ENCODE measurements at regions not wholly inside any gene's neighbourhood (a gene's known extent, or its start where the extent isn't known, plus 50 kb on each side); places are given as distances from the start of the nearest gene placed in this dataset.

DNA sequence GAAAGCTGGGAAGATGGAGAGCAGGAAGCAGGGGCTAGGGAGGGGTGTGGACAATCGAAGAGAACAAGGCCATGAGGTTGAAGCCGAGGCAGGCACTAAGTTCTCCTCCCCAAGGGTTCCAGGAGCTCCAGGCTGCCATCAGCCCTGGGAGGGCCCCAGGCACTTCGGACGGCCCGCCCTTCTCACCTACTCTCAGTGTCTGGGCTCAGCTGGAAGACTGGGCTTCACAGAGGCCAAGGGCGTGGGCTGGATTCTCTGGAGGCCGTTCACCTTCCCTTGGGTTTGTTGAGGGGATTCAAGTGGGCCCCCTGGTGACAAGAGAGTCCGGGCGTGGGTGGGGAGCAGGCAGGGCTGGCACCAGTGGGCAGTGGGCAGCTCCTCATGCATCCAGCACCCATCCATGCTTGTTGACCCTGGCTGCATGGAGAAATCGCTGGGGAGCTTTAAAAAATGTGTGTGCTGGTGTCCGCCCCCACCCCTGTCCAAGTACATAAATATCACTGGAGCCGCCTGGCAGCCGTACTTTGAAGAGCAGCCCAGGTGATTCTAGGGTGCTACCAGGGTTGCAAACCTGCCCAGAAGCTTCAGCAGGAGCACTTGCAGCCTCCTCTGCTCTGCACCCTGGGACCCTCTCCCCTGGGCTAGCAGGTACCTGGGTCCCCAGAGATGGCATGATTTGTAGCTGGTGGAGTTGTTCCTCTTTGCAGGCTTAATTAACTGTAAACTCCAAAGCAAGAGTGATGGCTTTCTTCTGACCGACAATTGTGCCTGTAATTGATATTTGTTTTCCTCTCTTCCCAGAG, 74.3 kb downstream of the RTL6 start:
- DNase-seq, result no peak

DNA sequence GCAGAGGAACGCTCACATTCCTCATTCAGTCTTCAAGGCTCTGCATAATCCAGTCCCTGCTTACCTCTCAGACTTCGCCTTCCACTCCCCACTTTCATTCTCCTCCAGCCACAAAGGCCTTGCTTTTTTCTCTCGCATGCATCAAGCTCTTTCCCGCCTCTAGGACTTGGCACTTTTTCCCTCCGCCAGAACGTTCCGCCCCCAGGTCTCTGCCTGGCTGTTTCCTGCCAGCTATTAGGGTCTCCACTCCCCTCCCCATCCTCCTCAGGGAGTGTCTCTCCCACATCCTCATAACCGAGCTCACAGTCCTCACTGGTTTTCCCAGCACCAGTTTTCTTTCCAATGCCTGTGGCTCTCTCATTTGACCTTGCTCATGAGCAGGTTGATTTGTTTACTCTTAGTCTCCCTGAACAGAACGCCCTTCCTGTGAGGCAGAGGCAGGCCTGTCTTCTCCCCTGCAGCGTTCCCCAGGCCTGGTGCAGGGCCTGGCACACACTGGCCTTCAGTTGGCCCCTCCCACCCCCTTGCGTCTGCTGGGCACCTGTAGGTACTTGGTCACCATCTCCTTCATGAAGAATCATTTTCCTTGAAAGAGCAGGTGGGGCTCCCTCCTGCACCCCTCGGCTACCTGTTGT, 75.2 kb downstream of the RTL6 start:
- DNase-seq, result no peak

DNA sequence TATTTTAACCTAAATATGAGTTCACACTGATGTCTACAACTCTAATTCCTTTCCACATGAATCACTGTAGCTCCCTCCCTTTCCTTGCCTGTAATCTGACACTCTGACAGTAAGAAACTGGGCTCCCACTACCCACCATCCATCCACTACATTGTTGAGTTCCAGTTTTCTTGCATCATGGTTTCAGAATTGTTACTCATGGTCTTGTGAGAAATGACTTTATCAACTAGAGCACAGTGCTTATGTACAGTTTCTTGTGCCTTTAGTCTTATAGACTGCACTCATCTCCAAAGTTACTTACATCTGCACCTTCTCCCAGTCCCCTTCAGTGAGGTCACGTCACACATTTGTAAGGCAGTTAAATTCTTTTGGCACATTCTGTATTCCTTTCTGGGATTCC, 78.6 kb downstream of the RTL6 start:
- DNase-seq, result no peak

DNA sequence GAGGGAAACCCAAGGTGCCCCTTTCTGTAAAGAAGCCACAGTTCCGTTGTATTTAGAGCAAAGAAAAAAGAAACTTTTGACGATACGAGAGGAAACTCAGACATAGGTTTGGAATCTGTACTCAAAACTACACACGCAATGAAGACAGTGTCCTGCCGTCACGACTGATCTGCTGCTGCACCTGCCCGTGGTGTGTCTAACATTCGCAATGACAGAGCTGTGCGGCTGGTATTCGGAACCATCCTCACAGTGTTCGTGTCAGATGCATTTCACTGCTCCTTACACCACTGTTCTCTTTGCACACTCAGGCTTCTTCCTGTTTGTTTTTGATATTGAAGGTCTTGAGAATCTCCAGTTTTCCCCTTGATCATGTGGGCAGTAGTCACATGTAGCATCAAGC, 84.8 kb downstream of the RTL6 start:
- no peak for DNase-seq

DNA sequence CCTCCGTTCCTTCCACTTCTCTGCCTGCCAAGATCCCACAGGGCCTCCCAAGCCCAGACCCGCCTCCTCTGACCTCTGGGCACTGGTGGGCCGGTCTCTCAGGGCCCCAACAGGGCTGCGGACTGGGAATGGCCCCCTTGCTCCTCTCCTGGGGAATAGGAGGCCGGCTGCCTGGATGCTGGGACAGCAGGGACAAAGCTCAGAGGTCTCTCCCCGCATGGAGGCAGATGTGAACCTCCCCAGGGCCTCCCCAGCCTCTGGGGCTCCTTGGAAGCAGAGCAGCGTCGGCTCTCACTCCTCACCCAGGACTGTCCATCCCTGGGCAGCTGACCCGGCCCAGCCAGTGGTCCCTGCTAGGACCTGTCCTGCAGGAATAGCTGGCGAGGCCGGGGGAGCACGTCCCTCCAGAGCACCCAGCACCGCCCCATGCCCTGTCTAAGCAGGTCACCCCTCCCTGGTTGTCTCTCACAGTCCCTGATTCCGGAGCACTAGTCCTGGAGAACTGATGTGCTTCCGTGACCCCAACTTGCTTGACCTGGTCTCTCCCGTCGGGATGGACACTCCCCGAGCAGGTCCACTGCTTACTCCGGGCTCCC, 85.8 kb downstream of the RTL6 start:
- DNase-seq, result no peak

DNA sequence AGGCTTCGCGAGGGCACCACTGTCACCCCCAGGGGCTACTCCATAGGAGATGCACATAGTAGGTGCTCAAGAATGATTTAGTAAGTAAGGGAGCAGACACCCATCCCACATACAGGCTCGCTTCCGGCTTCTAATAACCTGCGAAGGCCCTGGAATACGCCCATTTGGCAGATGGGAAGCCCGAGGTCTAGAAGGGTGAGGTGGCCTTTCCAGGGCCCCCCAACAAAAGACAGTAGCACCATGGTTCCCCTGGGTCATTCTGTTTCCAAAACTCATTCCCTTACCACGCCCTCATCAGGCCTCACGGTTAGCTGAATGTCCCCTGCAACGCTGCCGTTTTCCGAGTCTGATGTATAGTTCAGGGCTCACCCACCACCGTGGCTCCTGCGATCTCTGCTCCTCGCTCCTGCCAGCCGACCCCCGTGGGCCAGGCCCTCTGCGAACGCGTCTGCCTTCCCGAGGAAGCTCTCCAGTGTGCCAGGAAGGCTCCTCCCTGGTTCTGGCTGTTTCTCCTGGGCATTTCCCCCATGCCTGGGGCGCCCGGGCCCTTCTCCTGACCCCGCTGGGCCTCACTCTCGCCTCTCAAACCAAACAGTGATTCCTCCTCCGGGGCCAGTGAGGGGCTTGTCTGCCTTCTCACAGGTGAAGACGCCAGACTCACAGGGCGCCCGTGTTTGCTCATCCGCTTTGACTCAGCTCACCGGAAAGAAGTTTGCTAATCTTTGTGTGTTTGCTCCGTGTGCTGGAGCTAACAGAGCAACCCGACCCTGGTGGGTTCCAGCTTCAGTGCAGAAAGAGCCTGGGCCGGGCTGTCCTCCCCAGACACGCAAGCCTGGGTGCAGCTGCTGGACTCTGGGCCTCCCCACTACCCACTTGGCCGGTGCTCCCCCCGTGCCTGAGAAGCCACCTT, 86.6 kb downstream of the RTL6 start:
- DNase-seq, result no peak

DNA sequence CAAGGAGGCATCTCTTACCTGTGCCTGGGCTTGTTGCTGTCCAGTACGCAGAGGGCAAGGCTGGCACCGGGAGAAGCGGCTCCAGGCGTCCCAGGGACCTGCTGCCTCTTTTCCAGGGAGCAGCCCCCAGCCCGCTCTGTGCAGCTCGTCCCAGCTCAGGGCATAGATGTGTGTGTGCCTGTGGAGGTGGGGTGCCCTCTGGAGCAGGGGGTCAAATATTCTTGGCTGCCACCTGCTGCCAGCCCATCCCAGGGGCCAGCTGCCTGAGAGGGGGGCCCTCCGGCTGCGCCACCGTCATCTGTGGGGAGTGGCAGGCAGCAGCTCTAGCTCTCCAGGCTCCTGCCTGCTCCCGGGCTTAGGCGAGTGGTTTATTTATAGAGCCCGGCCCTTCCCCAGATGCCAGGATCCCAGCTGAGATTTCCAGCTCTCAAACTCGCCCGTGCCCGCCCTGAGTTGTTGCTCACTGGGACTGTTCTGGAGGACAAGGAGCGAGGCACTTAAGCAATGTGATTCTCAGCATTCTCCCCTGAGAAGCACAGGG, 87.5 kb downstream of the RTL6 start:
- peak; percentile 19 for DNase-seq

DNA sequence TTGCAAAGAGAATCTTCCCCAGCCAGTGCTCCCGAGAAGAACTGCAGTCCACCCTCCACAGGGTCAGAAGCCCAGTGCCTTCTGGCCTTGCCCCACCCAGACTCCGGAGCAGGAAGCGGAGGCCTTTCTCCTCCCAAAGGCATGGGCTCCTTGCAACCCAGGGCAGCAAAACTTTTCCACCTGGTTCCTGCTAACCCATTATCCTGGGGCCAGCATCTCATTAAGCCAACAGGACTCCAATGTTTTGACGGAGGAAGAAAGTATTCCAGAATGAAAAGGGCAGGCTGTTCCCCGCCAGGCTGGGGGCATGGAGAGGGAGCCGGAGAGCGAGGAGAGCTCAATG, 88.1 kb downstream of the RTL6 start:
- DNase-seq, result no peak

DNA sequence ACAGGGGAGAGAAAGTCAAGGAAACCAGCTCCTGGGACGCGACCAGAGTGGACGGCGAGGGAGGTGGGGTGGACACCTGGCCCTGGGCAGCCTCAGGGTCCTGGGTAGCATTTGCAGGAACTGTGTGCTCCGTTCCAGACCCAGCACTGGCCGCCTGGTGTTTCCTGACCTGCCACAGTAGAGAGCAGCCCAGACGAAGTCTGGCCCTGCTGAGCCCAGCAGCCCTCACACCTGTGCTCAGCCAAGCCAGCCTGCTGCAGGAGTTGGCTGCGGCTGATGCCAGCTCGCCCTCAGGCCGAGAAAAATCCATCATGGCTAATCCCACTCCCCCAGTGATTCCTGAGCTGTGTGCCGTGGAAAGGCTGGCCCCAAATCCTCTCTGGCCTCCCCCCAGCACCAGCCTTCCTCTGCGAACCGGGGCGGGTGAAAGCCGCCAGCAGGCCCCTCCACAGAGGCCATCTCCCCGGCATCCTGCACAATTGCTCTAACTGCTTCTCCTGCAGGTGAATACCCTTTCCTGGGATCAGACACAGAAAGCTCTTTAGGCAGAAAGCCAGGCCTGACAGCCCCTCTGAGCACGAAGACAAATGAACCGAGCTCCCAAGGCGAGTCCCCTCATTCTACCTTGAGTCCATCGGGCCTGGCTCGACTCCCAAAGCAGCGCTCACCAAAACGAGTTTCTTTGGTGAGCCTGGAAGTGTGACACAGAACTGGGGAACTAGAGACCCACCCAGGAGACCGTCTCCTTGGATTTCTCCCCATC, 88.6 kb downstream of the RTL6 start:
- no peak for DNase-seq

DNA sequence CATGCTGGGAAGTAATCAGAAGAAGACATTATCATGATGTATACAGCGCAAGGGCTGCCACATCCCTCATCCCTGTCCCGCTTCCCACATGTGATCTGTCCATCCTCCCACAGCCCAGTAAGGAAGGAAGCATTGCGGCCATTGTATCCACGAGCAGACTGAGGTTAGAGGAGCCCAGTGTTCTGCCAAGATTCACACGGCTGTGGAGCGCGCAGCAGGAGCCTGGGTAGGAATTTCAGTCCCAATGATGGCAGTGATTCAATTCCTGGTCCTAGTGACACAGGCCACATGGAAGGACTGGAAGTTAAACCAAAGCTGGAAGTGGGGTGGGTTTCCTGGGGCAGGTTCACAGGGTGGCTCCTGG, 89.2 kb downstream of the RTL6 start:
- DNase-seq, result no peak

DNA sequence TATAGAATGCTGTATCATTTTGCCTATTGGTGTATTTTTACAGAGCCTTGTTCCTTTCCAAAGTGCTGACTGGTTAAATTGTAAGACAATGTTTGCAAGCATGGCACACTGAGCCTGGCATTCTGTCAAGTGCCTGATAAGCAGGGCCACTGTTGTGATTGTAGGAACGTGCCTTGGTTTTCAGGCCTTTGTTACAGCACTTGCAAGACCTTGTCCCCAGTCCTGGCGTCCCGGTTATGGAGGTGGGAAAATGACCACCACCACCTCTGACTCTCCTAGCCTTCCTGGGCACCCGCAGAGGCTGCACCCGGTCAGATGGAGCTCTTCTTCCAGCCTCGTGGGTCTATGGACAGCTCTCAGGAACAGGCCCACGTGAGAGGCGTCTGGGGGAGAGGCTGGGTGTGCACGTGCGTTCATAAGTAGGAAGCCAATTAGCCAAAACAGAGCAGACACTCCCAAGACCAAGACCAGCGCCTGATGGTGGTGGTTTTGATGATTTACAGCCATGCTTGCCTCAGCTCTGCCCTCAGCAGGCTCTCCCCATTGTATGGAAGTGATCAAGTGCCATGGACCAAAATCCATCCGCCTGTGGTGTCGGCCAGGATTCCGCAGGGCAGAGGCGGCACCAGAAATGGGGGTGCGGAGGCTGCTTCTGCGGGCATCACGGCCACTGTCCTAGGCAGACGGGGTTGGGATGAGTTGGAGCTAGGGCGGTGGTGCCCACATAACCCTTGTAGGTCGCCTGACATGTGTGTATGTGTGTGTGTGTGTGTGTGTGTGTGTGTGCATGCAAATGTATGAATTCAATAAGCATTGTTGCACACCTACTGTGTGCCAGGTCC, 89.8 kb downstream of the RTL6 start:
- DNase-seq, result no peak

DNA sequence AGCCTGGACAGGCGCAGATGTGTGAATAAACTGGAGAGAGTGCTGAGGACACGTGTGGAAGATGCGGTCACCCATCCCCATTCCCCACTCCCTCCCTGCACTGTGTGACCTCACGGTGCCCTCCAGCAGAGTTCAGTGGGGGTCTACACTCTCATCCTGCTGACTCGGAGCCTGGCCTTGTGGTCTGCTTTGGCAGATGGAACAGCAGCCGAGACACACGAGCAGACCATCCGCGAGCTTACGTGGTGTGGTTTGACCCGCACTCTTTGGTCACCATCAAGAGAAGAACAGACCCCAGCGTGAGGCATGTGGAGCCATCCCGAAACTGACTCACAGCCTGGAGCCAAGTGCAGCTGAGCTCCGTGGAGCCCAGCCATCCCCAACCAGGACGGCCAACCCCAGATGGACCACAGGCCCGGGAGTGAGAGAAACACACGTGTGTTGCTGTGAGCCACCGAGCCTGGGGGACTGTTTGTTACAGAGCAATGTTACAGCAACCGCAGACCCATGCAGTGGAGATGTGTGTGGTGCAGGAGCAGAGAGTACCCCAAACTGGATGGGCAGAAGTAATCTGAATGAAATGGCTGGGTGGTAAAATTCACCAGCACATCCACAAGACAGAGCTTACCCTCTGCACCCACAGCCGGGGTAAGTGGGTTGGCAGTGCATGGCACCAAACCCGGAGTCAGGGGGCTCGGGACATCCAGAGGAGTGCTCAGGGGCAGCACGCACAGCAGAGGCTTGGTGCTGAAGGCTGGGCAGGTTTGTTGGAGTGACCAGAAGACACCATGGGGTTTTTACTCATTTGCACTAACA, 90.7 kb downstream of the RTL6 start:
- DNase-seq, result no peak

DNA sequence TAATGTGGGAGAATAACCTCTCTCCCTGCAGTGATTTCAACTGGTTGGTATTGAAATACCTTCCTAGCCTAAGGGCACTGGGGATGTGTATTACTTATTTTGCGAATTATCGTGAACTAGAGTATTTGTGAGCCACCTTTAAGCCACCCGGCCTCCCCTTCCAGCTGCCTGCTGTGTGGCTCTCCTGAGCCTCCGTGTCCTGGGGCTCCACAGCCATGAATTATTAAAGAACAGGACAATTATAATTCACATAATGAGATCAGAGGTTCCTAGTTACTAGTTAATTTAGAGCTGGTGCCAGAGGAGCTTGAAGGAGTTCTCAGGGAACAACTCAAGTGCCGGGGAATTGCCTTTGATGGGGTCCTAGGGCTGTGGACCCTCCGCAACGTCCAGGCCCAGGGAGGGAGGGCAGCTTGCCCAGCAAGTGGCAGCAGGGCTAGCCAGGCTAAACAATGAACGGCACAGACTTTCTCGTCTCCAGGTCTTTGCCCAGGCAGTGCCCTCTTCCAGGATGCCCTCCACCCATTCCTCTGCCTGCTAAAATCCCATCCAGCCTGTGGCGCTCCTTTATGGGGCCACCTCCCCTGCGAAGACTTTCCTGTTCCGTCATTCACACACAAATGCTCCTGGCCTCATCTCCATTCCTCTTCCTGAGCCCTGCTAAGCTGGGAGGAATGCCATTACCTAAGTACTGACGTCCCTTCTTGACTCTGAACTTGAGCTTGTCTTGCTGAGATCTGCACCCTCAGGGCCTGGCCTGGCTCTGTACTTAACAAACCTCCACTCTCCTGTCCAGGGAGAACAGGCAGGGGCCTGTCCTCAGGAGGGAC, 91.5 kb downstream of the RTL6 start:
- DNase-seq, result no peak

DNA sequence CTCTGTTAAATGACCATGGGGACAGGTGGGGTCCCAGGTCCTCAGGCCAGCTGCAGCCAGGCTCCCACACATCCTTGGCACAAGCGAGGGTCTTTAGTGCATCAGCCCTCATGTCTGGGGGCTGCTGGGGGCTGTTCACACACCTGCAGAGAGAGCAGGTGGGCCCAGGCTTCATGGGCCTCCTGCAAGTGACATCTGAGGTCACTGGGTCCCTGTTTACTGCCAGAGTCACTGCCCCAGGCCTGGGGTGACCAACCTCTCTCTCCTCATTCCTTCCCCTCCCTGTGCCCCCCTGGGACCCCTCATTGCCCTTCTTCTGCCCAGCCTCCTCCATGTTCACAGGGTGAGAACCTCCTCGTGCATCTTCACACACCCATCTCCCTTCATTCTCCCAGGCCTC, 92.4 kb downstream of the RTL6 start:
- DNase-seq, result no peak

DNA sequence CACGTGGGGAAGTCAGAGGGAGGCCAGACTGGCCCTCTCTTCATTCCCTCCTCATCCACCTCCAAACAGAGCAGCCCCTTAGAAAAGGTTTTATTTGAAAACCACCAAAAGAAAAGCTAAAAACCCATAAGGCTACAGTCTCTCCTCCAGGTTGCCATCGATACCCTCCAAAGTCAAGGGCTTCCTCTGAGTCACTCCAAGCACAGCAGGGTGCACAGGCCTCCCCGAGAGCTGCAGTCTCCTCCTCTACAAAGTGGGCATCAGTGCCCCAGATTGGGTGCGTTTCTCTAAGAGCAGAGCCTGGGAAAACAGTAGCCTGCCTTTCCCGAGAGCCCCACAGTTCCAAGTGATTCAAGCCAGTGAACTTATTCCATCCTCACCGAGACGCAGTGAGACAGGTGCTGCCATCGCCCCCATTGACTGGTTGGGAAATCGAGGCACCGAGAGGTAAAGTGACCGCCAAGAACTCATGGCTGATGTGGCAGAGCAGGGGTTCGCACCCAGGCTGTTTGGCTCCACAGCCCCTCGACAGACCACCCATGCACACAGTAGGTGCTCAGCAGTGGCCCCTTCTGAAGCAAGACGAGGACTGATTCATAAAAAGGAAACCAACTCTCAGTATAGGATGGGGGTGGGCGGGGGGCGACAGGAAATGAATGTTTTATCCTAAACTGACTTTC, 91.7 kb upstream of the SHISAL1 start:
- DNase-seq, result no peak

DNA sequence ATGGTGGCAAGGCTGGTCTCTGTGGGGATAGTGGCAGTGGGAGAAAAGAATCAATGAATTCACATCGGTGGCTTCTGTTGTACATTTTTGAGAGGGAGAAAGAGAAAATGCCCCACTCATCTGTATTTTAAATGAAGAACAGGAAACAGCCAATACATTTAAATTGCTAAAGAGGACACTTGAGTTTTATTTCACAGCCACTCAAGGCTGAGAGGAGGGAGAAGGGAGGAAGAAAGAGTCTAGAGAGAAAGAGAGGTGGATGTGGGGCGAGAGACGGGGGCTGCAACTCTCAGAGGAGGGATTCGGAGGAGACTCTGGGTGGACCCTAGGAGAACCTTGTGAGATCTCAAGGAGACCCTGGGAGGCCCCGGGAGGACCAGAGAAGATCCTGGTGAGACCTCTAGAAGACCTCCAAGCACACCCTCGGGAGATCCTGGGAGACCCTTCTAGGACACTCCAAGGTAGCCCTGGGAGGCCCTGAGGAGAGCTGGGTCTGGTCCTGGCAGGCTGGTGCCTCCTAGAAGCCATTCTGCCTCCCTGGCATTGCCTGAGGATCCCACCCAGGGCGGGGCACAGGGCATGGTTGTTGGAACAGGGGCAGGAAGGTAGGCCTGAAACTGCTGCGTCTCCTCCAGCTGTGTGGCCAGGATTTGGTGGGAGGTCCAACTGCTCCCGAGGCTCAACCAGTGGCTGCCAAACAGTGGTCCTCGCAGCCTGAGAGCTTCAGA, 91.0 kb upstream of the SHISAL1 start:
- no peak for DNase-seq

DNA sequence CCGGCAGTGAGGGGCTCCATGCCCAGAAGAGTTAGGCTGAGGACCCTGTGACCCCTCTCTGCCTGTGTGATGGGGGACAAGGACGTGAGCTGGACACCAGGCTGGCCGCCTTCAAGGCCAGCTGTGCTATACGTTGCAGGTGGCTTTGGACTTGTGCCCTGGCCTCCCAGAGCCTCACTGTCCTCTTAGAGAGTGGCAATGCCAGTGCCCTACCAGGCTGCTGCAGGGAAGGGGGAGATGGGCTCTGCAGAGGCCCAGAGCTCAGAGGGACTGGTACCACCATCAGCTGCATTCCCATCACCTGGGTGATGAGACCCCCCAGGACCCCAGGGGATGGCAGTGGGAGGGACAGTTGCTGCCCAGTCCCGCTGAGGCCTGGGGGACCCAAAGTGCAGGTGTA, 90.4 kb upstream of the SHISAL1 start:
- DNase-seq, result no peak
